ENCODE measurements at regions not wholly inside any gene's neighbourhood (a gene's known extent, or its start where the extent isn't known, plus 50 kb on each side); places are given as distances from the start of the nearest gene placed in this dataset.

DNA sequence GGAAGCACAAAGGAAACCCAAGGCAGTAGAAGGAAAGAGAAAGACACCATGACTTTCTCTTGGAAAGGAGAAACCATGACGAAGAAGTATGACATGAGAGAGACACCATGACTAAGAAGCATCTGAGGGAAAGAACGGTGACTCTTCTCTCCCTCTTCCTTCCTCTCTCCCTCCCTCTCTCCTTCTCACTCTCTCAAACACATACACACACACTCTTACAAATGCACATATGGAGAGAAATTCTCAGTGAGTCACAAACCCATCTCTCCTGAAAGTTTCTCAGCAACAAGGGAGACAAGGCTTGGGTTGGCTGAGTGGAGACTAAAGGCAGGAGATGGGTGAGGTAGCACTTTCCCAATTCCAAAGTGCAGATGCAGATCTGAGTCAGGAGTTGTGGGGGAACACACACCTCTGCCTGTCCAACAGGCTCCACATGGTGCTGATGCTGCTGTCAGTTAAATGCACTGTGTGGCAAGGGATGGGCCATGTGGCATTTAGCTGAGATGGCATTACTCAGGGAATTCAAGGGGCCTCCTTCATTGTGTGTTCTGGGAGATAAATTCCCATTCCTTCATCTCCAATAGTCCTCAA lies 336.7 kb upstream of the C16orf82 start:
- TF ChIP-seq, protein P1, sequence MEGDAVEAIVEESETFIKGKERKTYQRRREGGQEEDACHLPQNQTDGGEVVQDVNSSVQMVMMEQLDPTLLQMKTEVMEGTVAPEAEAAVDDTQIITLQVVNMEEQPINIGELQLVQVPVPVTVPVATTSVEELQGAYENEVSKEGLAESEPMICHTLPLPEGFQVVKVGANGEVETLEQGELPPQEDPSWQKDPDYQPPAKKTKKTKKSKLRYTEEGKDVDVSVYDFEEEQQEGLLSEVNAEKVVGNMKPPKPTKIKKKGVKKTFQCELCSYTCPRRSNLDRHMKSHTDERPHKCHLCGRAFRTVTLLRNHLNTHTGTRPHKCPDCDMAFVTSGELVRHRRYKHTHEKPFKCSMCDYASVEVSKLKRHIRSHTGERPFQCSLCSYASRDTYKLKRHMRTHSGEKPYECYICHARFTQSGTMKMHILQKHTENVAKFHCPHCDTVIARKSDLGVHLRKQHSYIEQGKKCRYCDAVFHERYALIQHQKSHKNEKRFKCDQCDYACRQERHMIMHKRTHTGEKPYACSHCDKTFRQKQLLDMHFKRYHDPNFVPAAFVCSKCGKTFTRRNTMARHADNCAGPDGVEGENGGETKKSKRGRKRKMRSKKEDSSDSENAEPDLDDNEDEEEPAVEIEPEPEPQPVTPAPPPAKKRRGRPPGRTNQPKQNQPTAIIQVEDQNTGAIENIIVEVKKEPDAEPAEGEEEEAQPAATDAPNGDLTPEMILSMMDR (IDR thresholded peaks at IDR 0.05), result no peak
- ATAC-seq (ENCODE audit: low FRiP score), result no peak
- DNase-seq (ENCODE audit: low spot score), result no peak

DNA sequence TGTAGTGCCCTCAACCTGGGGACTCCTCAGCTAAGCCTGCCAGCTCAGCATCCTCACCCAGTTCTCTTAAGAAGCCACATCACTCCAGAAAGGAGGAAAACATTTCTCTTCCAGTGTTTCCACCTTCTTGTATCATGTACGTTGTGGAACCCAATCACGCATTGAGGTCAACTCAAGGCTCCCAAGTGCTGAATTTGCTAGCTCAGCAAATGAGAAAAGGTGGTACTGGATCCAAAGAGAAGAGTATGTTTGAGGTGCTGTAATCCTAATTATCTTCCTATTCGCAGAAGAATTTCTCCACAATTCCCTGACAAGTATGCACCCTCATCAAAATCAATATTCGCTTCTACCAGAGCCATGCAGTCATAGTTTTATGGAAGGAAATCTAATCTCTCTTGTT lies 335.0 kb upstream of the C16orf82 start:
- DNase-seq (ENCODE audit: low spot score) (no peak), ATAC-seq (ENCODE audit: low FRiP score) (no peak)
- TF ChIP-seq, protein P1 (IDR thresholded peaks at IDR 0.05), result no peak

DNA sequence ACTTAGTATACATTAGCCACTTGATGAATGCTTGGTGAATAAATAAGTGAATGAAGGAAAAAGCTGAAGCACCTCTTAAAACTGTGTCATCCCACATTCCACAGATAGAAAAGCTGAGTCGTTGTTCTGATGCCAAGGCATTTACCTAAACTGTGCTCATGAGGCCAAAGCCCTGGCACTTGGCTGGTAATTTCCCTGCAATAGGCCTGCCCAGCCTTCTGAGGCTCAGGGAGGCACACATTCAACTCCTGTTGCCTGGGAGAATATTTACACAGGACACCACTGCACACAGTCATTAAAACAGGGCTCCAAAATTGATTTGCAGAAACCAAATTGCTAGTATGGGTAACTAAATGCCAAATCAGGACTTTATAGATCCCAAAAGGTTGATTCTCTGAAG lies 333.0 kb upstream of the C16orf82 start:
- DNase-seq (ENCODE audit: low spot score), result no peak
- no peak for ATAC-seq (ENCODE audit: low FRiP score)
- TF ChIP-seq, protein P1 (IDR thresholded peaks at IDR 0.05), result no peak

DNA sequence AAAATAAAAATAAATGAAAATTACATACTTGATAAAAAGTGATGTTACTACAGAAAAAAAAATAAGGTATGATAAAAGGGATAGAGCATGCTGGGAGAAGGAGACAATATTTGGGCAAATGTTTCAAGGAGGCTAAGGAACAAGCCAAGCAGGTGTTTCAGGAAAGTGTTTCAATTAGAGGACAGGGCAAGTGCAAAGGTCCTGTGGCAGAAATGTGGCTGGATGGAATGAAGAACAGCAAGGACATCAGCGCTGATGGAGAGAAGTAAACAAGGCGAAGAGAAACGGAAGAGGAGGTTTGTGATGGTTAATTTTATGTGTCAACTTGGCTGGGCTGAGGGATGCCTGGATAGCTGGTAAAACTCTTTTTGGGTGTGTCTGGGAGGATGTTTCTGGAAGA lies 331.2 kb upstream of the C16orf82 start:
- no peak for ATAC-seq (ENCODE audit: low FRiP score)
- no peak for DNase-seq (ENCODE audit: low spot score)
- TF ChIP-seq, protein P1 (IDR thresholded peaks at IDR 0.05), result no peak

DNA sequence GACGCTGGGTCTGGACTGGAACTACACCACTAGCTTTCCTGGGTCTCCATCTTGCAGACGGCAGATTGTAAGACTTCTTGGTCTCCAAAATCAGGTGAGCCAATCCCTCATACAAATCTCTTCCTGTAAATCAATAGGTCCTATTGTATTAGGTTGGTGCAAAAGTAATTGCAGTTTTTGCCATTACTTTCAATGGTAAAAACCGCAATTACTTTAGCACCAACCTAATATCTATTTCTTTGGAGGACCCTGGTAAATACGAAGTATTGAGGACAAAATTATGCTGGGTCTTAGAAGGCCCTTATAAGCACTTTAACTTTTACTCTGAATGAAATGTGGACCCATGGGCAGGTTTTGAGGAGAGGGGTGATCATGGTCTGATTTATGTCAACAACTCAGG lies 330.6 kb upstream of the C16orf82 start:
- ATAC-seq (ENCODE audit: low FRiP score) (no peak), DNase-seq (ENCODE audit: low spot score) (no peak)

DNA sequence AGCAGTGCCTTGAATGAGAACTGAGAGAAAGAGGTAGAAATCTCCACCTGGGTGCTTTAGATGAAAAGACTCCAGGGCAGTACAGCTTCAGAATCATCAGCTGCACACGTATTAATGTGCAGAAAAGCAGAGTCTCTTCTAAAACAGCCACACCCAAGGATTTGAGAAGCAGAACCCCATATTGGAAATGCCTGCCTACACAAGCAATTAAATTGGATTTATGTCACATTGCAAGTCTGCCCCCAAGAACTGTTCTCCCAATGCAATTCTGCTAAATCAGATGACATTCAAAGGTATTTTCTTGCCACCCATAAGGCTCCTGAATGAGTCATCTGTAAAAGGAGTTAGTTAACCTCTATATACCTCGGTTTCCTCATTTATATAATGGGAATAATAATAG lies 326.0 kb upstream of the C16orf82 start:
- TF ChIP-seq, protein P1 (IDR thresholded peaks at IDR 0.05), result no peak
- DNase-seq (ENCODE audit: low spot score), result no peak
- ATAC-seq (ENCODE audit: low FRiP score), result no peak

More for the DNA sequence above, 330.6 kb upstream of the C16orf82 start:
- TF ChIP-seq, protein P1 (IDR thresholded peaks at IDR 0.05), result no peak

DNA sequence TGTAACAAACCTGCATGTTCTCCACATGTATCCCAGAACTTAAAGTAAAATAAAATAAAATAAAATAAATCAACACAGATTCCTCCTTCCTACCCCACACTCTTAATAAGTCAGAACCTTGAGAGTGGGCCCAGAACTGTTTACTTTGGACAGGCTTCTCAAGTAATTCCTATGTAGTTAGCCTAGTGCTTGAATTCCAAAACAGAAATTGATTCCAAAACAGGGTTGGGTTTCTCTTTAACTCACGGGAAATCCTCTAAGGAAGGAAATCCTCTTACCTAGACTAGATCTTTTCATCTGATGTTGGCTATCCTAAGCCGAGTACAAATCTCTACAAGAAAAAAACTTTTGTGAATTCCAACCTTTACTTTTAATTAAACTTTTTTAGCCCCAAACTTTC lies 324.7 kb upstream of the C16orf82 start:
- DNase-seq (ENCODE audit: low spot score) (no peak), ATAC-seq (ENCODE audit: low FRiP score) (no peak)
- TF ChIP-seq, protein P1 (IDR thresholded peaks at IDR 0.05), result no peak

Data from omental fat pad (tissue), 3 donors.